ENCODE measurements at regions not wholly inside any gene's neighbourhood (a gene's known extent, or its start where the extent isn't known, plus 50 kb on each side); places are given as distances from the start of the nearest gene placed in this dataset.

- Histone ChIP-seq H3K36me3 (ENCODE audit: control insufficient read depth, insufficient read depth, low read length, severe bottlenecking) (no peaks in the 10 kb centered on the region), H3K9me3 (ENCODE audit: control insufficient read depth, low read length) (peaks cover 21% of the 10 kb centered on the region), H3K4me1 (ENCODE audit: control insufficient read depth, insufficient read depth, low read length) (no peaks in the 10 kb centered on the region), H3K9ac (ENCODE audit: low read length) (no peak overlapping the region), H3K4me3 (ENCODE audit: low read length) (no peak overlapping the region), H3K27me3 (replicated peaks; ENCODE audit: control insufficient read depth, insufficient read depth, low read length) (no peaks in the 10 kb centered on the region)
- no peak for DNase-seq (ENCODE audit: low read depth)
Measured at GRCh38 chr3:152038490-152038889, 165.0 kb downstream of the SUCNR1 start.

- H3K4me1 ChIP-seq (ENCODE audit: control insufficient read depth, insufficient read depth, low read length): peaks cover 3% of the 10 kb centered on the region
- DNase-seq (ENCODE audit: low read depth): no peak
- peaks cover 21% of the 10 kb centered on the region for H3K9me3 ChIP-seq (ENCODE audit: control insufficient read depth, low read length)
- H3K27me3 ChIP-seq (replicated peaks; ENCODE audit: control insufficient read depth, insufficient read depth, low read length): no peaks in the 10 kb centered on the region
- no peaks in the 10 kb centered on the region for H3K36me3 ChIP-seq (ENCODE audit: control insufficient read depth, insufficient read depth, low read length, severe bottlenecking)
- H3K9ac ChIP-seq (ENCODE audit: low read length): no peak overlapping the region
- no peak overlapping the region for H3K4me3 ChIP-seq (ENCODE audit: low read length)
Measured at GRCh38 chr3:152039887-152040286, 166.4 kb downstream of the SUCNR1 start.

GRCh38 chr3:152040319-152040718 lies 166.9 kb downstream of the SUCNR1 start:
- Histone ChIP-seq H3K27me3 (replicated peaks; ENCODE audit: control insufficient read depth, insufficient read depth, low read length) (no peaks in the 10 kb centered on the region), H3K4me1 (ENCODE audit: control insufficient read depth, insufficient read depth, low read length) (peaks cover 3% of the 10 kb centered on the region), H3K36me3 (ENCODE audit: control insufficient read depth, insufficient read depth, low read length, severe bottlenecking) (no peaks in the 10 kb centered on the region), H3K9me3 (ENCODE audit: control insufficient read depth, low read length) (peaks cover 21% of the 10 kb centered on the region), H3K9ac (ENCODE audit: low read length) (no peak overlapping the region), H3K4me3 (ENCODE audit: low read length) (no peak overlapping the region)
- no peak for DNase-seq (ENCODE audit: low read depth)

- no peaks in the 10 kb centered on the region for H3K9me3 ChIP-seq (ENCODE audit: control insufficient read depth, low read length)
Measured at GRCh38 chr3:152043620-152044019, 170.2 kb downstream of the SUCNR1 start.

GRCh38 chr3:152046280-152046679 lies 172.8 kb downstream of the SUCNR1 start:
- H3K9ac ChIP-seq (ENCODE audit: low read length): no peak overlapping the region
- H3K27me3 ChIP-seq (replicated peaks; ENCODE audit: control insufficient read depth, insufficient read depth, low read length): no peaks in the 10 kb centered on the region
- no peaks in the 10 kb centered on the region for H3K9me3 ChIP-seq (ENCODE audit: control insufficient read depth, low read length)
- no peaks in the 10 kb centered on the region for H3K36me3 ChIP-seq (ENCODE audit: control insufficient read depth, insufficient read depth, low read length, severe bottlenecking)
- H3K4me1 ChIP-seq (ENCODE audit: control insufficient read depth, insufficient read depth, low read length): peaks cover 13% of the 10 kb centered on the region
- no peak overlapping the region for H3K4me3 ChIP-seq (ENCODE audit: low read length)
- no peak for DNase-seq (ENCODE audit: low read depth)

More at GRCh38 chr3:152043620-152044019, 170.2 kb downstream of the SUCNR1 start:
- H3K27me3 ChIP-seq (replicated peaks; ENCODE audit: control insufficient read depth, insufficient read depth, low read length): no peaks in the 10 kb centered on the region
- peaks cover 8% of the 10 kb centered on the region for H3K4me1 ChIP-seq (ENCODE audit: control insufficient read depth, insufficient read depth, low read length)
- DNase-seq (ENCODE audit: low read depth): no peak
- H3K4me3 ChIP-seq (ENCODE audit: low read length): no peak overlapping the region
- H3K9ac ChIP-seq (ENCODE audit: low read length): no peak overlapping the region
- no peaks in the 10 kb centered on the region for H3K36me3 ChIP-seq (ENCODE audit: control insufficient read depth, insufficient read depth, low read length, severe bottlenecking)

GRCh38 chr3:152047465-152047864 lies 174.0 kb downstream of the SUCNR1 start:
- no peaks in the 10 kb centered on the region for H3K9me3 ChIP-seq (ENCODE audit: control insufficient read depth, low read length)
- no peak overlapping the region for H3K4me3 ChIP-seq (ENCODE audit: low read length)
- H3K36me3 ChIP-seq (ENCODE audit: control insufficient read depth, insufficient read depth, low read length, severe bottlenecking): no peaks in the 10 kb centered on the region
- H3K27me3 ChIP-seq (replicated peaks; ENCODE audit: control insufficient read depth, insufficient read depth, low read length): no peaks in the 10 kb centered on the region
- H3K9ac ChIP-seq (ENCODE audit: low read length): no peak overlapping the region
- peak; percentile 81 for DNase-seq (ENCODE audit: low read depth)
- peaks cover 25% of the 10 kb centered on the region for H3K4me1 ChIP-seq (ENCODE audit: control insufficient read depth, insufficient read depth, low read length)

- peaks cover 29% of the 10 kb centered on the region for H3K4me1 ChIP-seq (ENCODE audit: control insufficient read depth, insufficient read depth, low read length)
- H3K4me3 ChIP-seq (ENCODE audit: low read length): no peak overlapping the region
- no peaks in the 10 kb centered on the region for H3K27me3 ChIP-seq (replicated peaks; ENCODE audit: control insufficient read depth, insufficient read depth, low read length)
- H3K36me3 ChIP-seq (ENCODE audit: control insufficient read depth, insufficient read depth, low read length, severe bottlenecking): no peaks in the 10 kb centered on the region
- no peak overlapping the region for H3K9ac ChIP-seq (ENCODE audit: low read length)
- H3K9me3 ChIP-seq (ENCODE audit: control insufficient read depth, low read length): no peaks in the 10 kb centered on the region
- DNase-seq (ENCODE audit: low read depth): peak; percentile 36
Measured at GRCh38 chr3:152048831-152049230, 175.4 kb downstream of the SUCNR1 start.

- H3K9ac ChIP-seq (ENCODE audit: low read length): no peak overlapping the region
- H3K27me3 ChIP-seq (replicated peaks; ENCODE audit: control insufficient read depth, insufficient read depth, low read length): no peaks in the 10 kb centered on the region
- peaks cover 27% of the 10 kb centered on the region for H3K4me1 ChIP-seq (ENCODE audit: control insufficient read depth, insufficient read depth, low read length)
- peak; percentile 38 for DNase-seq (ENCODE audit: low read depth)
- no peaks in the 10 kb centered on the region for H3K36me3 ChIP-seq (ENCODE audit: control insufficient read depth, insufficient read depth, low read length, severe bottlenecking)
- no peak overlapping the region for H3K4me3 ChIP-seq (ENCODE audit: low read length)
- no peaks in the 10 kb centered on the region for H3K9me3 ChIP-seq (ENCODE audit: control insufficient read depth, low read length)
Measured at GRCh38 chr3:152050903-152051302, 177.5 kb downstream of the SUCNR1 start.

GRCh38 chr3:152051501-152052404 lies 178.3 kb downstream of the SUCNR1 start:
- Histone ChIP-seq H3K36me3 (ENCODE audit: control insufficient read depth, insufficient read depth, low read length, severe bottlenecking) (no peaks in the 10 kb centered on the region), H3K27me3 (replicated peaks; ENCODE audit: control insufficient read depth, insufficient read depth, low read length) (no peaks in the 10 kb centered on the region), H3K4me1 (ENCODE audit: control insufficient read depth, insufficient read depth, low read length) (peaks cover 27% of the 10 kb centered on the region), H3K9me3 (ENCODE audit: control insufficient read depth, low read length) (no peaks in the 10 kb centered on the region), H3K4me3 (ENCODE audit: low read length) (peak overlapping the region; percentile 55), H3K9ac (ENCODE audit: low read length) (peak overlapping the region; percentile 69)
- DNase-seq (ENCODE audit: low read depth): peak; percentile 71

- Histone ChIP-seq H3K4me3 (ENCODE audit: low read length) (no peak overlapping the region), H3K9me3 (ENCODE audit: control insufficient read depth, low read length) (no peaks in the 10 kb centered on the region), H3K36me3 (ENCODE audit: control insufficient read depth, insufficient read depth, low read length, severe bottlenecking) (no peaks in the 10 kb centered on the region), H3K4me1 (ENCODE audit: control insufficient read depth, insufficient read depth, low read length) (peaks cover 22% of the 10 kb centered on the region), H3K27me3 (replicated peaks; ENCODE audit: control insufficient read depth, insufficient read depth, low read length) (no peaks in the 10 kb centered on the region), H3K9ac (ENCODE audit: low read length) (no peak overlapping the region)
- DNase-seq (ENCODE audit: low read depth): no peak
Measured at GRCh38 chr3:152053866-152054265, 180.4 kb downstream of the SUCNR1 start.

GRCh38 chr3:152054315-152054714 lies 180.9 kb downstream of the SUCNR1 start:
- H3K4me1 ChIP-seq (ENCODE audit: control insufficient read depth, insufficient read depth, low read length): peaks cover 22% of the 10 kb centered on the region
- H3K9me3 ChIP-seq (ENCODE audit: control insufficient read depth, low read length): no peaks in the 10 kb centered on the region
- H3K36me3 ChIP-seq (ENCODE audit: control insufficient read depth, insufficient read depth, low read length, severe bottlenecking): no peaks in the 10 kb centered on the region
- no peak for DNase-seq (ENCODE audit: low read depth)
- H3K27me3 ChIP-seq (replicated peaks; ENCODE audit: control insufficient read depth, insufficient read depth, low read length): no peaks in the 10 kb centered on the region
- no peak overlapping the region for H3K9ac ChIP-seq (ENCODE audit: low read length)
- no peak overlapping the region for H3K4me3 ChIP-seq (ENCODE audit: low read length)
